B cell (primary cell): ENCODE measurements at regions not wholly inside any gene's neighbourhood (a gene's known extent, or its start where the extent isn't known, plus 50 kb on each side); places are given as distances from the start of the nearest gene placed in this dataset.

Source experiments
- CTCF ChIP-seq: fragments of 200-600 bp; IDR thresholded peaks from one replicate; pipeline ENCODE4 v1.8.0; 2022; ENCODE audit warnings: antibody characterized with exemption, mild to moderate bottlenecking
- EZH2 ChIP-seq: IDR thresholded peaks from 2 replicates; pipeline ENCODE4 v1.6.1; 2012; ENCODE audit warnings: borderline replicate concordance, low read depth, mild to moderate bottlenecking, moderate library complexity, low read length; ENCODE audit not compliant: insufficient read depth, poor library complexity, severe bottlenecking

DNA sequence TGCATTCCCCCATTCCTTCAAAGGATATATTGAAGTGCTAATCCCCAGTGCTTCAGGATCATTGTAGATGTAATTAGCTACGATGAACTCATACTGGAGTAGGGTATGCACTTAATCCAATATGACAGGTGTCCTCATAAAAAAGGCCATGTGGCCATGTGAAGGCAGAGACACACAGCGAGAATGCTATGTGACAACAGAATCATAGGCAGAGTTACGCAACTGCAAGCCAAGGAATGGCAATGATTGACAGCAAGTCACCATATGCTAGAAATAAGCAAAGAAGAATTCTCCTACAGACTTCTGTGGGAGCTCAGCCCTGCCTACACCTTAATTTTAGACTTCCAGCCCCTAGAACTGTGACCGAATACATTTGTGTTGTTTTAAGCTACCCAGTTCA lies 875.6 kb upstream of the ROBO1 start:
- TF ChIP-seq CTCF, result no peak
- TF ChIP-seq EZH2, result no peak
